Osteoblast (primary cell): ENCODE measurements at regions not wholly inside any gene's neighbourhood (a gene's known extent, or its start where the extent isn't known, plus 50 kb on each side); places are given as distances from the start of the nearest gene placed in this dataset.

Experiments used
- DNase-seq: peaks from one replicate; pipeline ENCODE4 v3.0.0; 2011; ENCODE audit warnings: low spot score, mixed read lengths; ENCODE audit not compliant: insufficient read length; ENCODE audit errors: missing footprints
- H2AFZ ChIP-seq: 2 replicates; pipeline ENCODE4 v1.6.0; 2011; ENCODE audit warnings: mild to moderate bottlenecking, low read length
- H3K27ac ChIP-seq: 2 replicates; pipeline ENCODE4 v1.5.1; 2011; ENCODE audit warnings: mild to moderate bottlenecking, low read depth, low read length, moderate library complexity
- H3K27me3 ChIP-seq: 2 replicates; pipeline ENCODE4 v1.6.0; 2012; ENCODE audit warnings: mild to moderate bottlenecking, control low read depth, inconsistent platforms, low read length, moderate library complexity; ENCODE audit not compliant: insufficient read depth
- H3K36me3 ChIP-seq: 2 replicates; pipeline ENCODE4 v1.5.1; 2011; ENCODE audit warnings: mild to moderate bottlenecking, low read length, control low read depth, moderate library complexity; ENCODE audit not compliant: insufficient read depth
- H3K4me1 ChIP-seq: 2 replicates; pipeline ENCODE4 v1.5.1; 2011; ENCODE audit warnings: mild to moderate bottlenecking, low read length, control low read depth, moderate library complexity; ENCODE audit not compliant: insufficient read depth
- H3K4me2 ChIP-seq: 2 replicates; pipeline ENCODE4 v1.6.0; 2011; ENCODE audit warnings: mild to moderate bottlenecking, low read length; ENCODE audit not compliant: insufficient read depth
- H3K4me3 ChIP-seq: fragments of 200-600 bp; sonication (generic); 3 replicates; pipeline ENCODE4 v1.5.1; 2012; ENCODE audit warnings: mild to moderate bottlenecking, low read length, inconsistent platforms; ENCODE audit not compliant: insufficient read depth
- H3K79me2 ChIP-seq: 2 replicates; pipeline ENCODE4 v1.6.0; 2012; ENCODE audit warnings: mild to moderate bottlenecking, low read length, control low read depth, inconsistent platforms; ENCODE audit not compliant: insufficient read depth
- H3K9me3 ChIP-seq: 2 replicates; pipeline ENCODE4 v1.5.1; 2011; ENCODE audit warnings: low read depth, low read length, control low read depth
- H4K20me1 ChIP-seq: 2 replicates; pipeline ENCODE4 v1.6.0; 2012; ENCODE audit warnings: mild to moderate bottlenecking, low read length, control low read depth; ENCODE audit not compliant: insufficient read depth
- CTCF ChIP-seq: IDR thresholded peaks from 2 replicates; pipeline ENCODE4 v1.5.1; 2011; ENCODE audit warnings: mild to moderate bottlenecking, low read depth, low read length, moderate library complexity; ENCODE audit errors: extremely low read depth

DNA sequence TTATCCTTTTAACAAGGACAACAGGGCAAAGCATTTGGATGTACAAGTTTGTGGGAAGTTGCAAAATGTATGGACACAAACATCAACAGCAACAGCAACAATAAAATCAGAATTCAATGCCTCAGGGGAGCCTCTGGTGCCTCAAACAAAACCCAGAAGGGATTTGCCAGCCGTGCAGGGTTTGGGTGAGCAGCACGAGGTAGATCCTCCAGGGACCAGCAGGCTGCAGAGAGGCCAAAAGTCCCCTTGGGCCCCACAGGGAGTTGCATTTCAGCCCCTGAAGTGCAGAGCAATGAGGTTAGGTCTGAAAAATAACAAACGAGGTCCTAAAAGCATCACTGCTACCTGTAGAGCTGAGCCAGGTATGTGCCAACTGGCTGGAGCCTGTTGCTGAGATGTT, 51.7 kb upstream of the CPXM2 start:
- Histone ChIP-seq H3K27ac (no peak overlapping the region), H3K9me3 (no peaks in the 10 kb centered on the region), H3K79me2 (no peaks in the 10 kb centered on the region), H3K27me3 (no peaks in the 10 kb centered on the region), H3K36me3 (no peaks in the 10 kb centered on the region), H2AFZ (no peak overlapping the region), H3K4me1 (peaks cover 2% of the 10 kb centered on the region), H3K4me3 (no peak overlapping the region), H4K20me1 (no peaks in the 10 kb centered on the region), H3K4me2 (no peak overlapping the region)
- no peak for DNase-seq
- TF ChIP-seq CTCF: no peak

DNA sequence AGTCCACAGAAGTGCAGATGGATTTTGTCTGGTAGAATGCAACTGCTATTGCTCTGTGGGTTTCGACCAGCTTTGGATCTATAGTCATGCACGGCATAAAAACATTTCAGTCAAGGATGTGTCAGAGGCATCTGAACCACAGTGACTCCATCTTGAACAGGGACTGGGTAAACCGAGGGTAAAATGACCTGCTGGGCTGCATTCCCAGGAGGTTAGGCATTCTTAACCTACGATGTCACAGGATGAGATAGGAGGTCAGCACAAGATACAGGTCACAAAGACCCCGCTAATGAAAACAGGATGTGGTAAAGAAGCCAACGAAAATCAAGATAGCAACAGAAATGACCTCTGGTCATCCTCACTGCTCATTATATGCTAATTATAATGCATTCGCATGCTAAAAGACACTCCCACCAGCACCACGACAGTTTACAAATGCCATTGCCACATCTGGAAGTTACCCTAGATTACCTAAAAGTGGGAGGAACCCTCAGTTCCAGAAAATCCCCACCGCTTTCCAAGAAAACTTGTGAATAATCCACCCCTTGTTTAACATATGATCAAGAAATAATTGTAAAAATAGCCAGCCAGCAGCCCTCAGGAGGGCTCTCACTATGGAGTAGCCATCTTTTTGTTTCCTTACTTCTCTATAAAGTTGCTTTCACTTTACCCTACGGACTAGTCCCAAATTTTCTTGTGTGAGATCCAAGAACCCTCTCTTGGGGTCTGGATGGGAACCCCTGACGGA, 50.7 kb upstream of the CPXM2 start:
- peaks cover 2% of the 10 kb centered on the region for H3K4me1 ChIP-seq
- TF ChIP-seq CTCF: no peak
- H3K4me2 ChIP-seq: no peak overlapping the region
- H4K20me1 ChIP-seq: no peaks in the 10 kb centered on the region
- no peak overlapping the region for H2AFZ ChIP-seq
- no peak overlapping the region for H3K27ac ChIP-seq
- H3K9me3 ChIP-seq: no peaks in the 10 kb centered on the region
- DNase-seq: no peak
- H3K27me3 ChIP-seq: no peaks in the 10 kb centered on the region
- H3K79me2 ChIP-seq: no peaks in the 10 kb centered on the region
- no peaks in the 10 kb centered on the region for H3K36me3 ChIP-seq
- no peak overlapping the region for H3K4me3 ChIP-seq
